ENCODE measurements at regions not wholly inside any gene's neighbourhood (a gene's known extent, or its start where the extent isn't known, plus 50 kb on each side); places are given as distances from the start of the nearest gene placed in this dataset.
A peak's percentile ranks its signal among the peaks of the same experiment; 100 is the strongest.

DNA sequence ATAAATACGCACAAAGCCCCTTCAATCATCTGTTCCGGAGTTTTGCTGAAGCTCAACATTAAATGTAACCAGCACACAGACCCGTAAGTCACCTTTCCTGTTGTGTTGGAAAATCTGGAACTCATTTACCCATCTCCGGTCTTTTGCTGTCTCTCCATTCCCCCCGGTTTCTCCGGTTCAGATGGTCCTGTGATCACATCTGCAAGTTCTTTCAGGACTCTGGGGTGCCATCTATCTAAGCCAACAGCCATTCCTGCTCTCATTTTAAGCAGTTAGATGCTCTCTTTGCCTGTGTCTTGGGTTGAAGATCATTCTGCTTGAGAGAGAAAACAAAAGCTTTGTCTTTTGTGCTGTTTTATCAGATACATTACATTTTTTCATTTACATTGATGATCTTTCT, 91.7 kb upstream of the TGIF1 start:
- FAIRE-seq (no peak), DNase-seq (ENCODE audit: low spot score) (no peak)

DNA sequence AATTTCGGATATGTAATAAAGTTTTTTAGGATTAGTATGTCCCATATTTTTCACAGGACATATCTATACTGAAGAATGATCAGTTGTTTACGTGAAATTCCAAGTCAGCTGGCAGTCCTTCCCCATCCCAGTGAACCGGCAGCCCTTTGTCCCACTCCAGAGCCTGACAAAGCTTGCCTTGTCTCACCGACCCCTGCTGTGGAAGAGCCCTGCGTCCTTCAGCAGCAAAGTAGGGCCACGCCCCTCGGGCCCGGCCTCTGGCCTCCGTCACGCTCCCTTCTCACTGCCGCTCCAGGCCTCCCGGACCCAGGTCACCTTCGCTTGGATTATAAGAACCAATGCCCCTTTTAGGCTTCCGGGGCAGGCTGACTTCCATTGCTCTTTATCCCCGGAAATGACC, 89.8 kb upstream of the TGIF1 start:
- DNase-seq (ENCODE audit: low spot score): no peak
- no peak for FAIRE-seq

GRCh38 chr18:3367491-3368091, 82.4 kb upstream of the TGIF1 start:
- no peak for FAIRE-seq
- DNase-seq (ENCODE audit: low spot score): no peak

DNA sequence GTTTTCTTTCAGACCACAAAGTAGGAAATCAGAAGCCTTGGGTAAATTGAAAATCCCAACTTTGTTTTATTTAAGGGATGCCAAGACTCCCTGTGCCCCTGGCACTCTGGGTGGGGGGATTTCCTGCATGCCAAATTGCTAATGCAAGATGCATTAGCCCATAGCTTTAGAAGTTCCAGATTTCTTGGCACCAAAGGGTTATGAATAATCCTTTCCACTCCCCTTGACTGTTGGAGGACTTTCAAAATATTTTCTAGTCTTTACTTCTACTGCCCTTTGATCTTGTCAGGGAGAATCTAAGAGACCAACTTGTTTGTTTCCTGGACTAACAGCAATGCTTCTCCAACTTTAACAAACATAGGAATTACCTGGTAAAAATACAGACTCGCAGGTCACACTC, 81.8 kb upstream of the TGIF1 start:
- no peak for FAIRE-seq
- peak; percentile 12 for DNase-seq (ENCODE audit: low spot score)

DNA sequence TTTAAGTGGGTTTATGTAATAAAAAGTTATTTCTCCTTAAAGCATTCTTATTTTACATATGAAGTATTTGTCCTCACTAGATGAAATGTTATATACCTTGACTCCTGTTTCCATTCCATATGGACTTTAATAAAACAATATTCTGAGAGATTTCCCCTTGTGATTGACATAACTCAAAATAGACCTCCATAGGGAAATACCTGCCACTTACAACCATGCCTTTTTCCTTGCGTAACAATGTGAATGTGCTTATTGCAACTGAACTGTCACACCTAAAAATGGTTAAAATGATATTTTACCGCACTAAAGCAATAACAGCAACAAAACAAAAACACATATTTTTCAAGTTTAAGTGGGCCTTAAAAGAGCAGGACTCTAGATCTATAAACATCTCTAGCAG, 70.3 kb upstream of the TGIF1 start:
- FAIRE-seq (no peak), DNase-seq (ENCODE audit: low spot score) (no peak)

GRCh38 chr18:3380384-3380961, 69.5 kb upstream of the TGIF1 start:
- DNase-seq (ENCODE audit: low spot score) (peak; percentile 79), FAIRE-seq (peak; percentile 91)

DNA sequence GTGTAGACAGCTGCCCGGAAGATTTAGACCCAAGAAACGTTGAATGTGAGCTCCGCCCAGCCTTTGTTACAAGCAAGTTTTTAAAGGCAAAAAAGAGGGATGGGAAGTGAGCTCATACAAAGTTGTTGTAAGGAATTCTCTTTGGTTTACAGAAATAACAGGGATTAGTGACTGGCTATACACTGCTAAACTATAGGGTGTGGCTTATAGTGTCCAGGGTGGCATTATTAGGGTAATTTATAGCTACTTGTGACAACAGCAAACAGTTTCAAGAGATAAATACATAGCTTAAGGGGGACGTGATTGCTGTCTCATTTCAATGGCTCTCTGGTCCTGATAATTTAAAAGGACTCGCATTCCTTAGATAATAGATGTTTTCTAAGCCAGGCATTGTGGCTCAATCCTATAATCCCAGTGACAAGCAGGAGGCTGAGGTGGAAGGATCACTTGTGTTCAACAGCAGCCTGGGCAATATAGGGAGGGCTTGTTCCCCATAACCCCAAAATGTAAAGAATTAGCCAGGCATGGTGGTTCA, 66.5 kb upstream of the TGIF1 start:
- no peak for FAIRE-seq
- no peak for DNase-seq (ENCODE audit: low spot score)

GRCh38 chr18:3384664-3385563, 65.1 kb upstream of the TGIF1 start:
- no peak for FAIRE-seq
- DNase-seq (ENCODE audit: low spot score): no peak

DNA sequence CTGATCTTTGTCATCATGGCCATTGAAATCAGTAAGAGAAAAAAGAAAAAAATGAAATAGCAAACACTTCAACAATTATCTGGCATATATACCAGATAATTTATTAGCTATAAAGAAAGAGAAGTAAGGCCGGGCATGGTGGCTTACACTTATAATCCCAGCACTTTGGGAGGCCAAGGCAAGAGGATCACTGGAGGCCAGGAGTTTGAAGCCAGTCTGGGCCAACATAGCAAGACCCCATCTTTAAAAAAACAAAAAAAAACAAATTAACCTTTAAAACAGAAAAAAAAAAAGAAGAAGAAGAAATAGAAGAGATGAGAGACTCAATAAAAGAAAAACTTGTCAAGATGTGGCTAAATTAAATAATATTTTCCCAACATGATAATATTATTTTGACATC, 61.6 kb upstream of the TGIF1 start:
- no peak for DNase-seq (ENCODE audit: low spot score)
- no peak for FAIRE-seq

GRCh38 chr18:3388980-3389379, 61.0 kb upstream of the TGIF1 start:
- FAIRE-seq: no peak

GRCh38 chr18:3389977-3390376, 60.0 kb upstream of the TGIF1 start:
- FAIRE-seq (no peak), DNase-seq (ENCODE audit: low spot score) (no peak)

More at GRCh38 chr18:3388980-3389379, 61.0 kb upstream of the TGIF1 start:
- DNase-seq (ENCODE audit: low spot score): no peak

- DNase-seq (ENCODE audit: low spot score): no peak
- FAIRE-seq: no peak
Observed at GRCh38 chr18:3391704-3392466, 58.1 kb upstream of the TGIF1 start.

DNA sequence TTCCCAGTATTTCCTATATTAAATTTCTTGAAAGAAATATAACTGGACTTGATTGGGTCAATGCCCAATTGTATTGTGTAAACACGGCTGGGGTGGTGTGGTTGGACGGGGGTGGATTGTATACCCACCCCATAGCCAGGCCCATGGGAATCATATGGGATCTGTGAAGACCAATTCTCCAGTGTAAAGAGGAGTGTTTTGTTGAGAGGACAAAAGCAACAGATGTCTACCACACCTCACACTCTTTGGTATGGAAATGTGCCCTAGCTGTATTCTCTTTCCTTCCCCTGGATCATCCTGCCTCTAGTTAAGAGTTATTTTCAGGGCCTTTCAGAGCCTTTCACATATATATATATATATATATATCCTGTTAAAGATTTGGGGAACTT, 57.5 kb upstream of the TGIF1 start:
- DNase-seq (ENCODE audit: low spot score) (no peak), FAIRE-seq (no peak)

DNA sequence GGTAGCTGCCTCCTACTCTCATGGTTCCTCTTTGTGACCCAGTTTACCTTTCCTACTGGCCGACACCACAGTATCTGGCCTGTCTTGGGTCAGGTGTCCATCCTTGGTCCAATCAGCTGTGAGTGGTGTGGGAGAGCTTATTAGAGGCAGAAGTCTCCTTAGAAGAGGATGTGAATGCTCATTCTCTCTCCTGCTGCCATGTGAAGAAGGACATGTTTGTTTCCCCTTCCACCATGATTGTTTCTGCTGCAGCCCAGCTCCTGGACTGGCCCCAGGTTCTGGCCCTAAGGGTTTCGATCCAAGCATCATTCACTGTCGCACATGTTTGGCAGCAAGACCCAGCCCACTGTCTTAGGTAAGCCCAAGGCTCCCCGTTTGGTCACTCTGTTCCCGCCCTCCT, 55.3 kb upstream of the TGIF1 start:
- DNase-seq (ENCODE audit: low spot score): no peak
- FAIRE-seq: no peak

DNA sequence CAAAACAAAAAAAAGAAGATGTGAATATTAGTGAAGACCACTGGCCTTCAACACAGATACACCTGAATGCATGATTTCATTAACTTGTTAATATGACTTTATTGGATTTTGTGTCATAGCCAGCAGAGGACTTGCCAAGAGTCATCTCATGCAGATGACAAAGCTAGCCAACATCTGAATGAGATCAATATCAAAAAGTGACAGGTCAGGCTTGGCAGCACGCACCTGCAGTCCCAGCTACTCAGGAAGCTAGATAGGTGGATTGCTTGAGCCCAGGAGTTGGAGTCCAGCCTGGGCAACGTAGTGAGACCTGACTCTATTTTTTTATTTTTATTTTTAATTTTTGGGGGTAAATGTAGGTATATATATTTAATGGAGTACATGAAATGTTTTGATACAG, 54.5 kb upstream of the TGIF1 start:
- no peak for FAIRE-seq
- no peak for DNase-seq (ENCODE audit: low spot score)

GRCh38 chr18:3397031-3397750, 52.8 kb upstream of the TGIF1 start:
- DNase-seq (ENCODE audit: low spot score) (no peak), FAIRE-seq (no peak)

DNA sequence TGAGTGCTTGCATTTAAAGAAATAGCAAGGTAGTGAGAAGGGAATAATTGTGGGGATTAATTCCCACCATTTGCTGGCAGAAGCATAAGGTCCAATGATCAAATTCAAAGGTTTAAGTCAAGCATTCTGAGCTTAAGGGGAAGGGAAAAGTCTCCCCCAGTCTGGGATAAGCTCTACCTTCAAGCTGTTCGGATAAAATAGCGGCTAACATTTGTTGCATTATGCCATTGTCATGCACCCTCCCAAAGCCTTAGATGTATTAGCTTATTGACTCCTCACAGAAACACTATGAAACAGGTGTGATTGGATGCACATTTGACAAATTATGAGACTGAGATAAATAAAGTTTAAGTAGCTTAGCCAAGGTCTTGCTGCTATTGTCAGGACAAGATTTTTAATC, 52.2 kb upstream of the TGIF1 start:
- DNase-seq (ENCODE audit: low spot score) (no peak), FAIRE-seq (no peak)

Data from RCC 7860 (cell line).